Muscle of arm (tissue), 1 donor: ENCODE measurements at regions not wholly inside any gene's neighbourhood (a gene's known extent, or its start where the extent isn't known, plus 50 kb on each side); places are given as distances from the start of the nearest gene placed in this dataset.
A peak's percentile ranks its signal among the peaks of the same experiment; 100 is the strongest.

Experiments used
- DNase-seq: peaks from one replicate; pipeline ENCODE4 v3.0.0-alpha.2; 2013

GRCh38 chr9:116039893-116040292, 113.7 kb upstream of the PAPPA start:
- no peak for DNase-seq

DNA sequence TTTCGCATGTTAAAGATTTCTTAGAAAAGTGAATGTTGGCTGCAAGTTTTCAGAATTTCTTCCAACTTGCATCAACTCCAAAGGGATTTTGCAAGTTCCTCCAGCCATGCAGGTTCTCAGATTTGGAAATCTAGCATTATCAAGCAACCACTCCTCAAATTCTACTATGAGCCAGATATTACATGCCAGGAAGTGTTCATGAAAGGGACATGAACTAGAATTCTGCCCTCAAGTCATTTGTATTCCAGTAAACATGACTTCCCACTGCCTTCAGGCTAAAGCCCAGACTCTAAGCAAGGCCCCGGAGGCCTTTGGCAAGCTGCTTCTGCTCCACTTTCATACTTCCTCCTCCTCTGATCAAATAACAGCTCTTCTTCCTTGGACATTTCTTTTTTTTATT, 111.3 kb upstream of the PAPPA start:
- DNase-seq: no peak

DNA sequence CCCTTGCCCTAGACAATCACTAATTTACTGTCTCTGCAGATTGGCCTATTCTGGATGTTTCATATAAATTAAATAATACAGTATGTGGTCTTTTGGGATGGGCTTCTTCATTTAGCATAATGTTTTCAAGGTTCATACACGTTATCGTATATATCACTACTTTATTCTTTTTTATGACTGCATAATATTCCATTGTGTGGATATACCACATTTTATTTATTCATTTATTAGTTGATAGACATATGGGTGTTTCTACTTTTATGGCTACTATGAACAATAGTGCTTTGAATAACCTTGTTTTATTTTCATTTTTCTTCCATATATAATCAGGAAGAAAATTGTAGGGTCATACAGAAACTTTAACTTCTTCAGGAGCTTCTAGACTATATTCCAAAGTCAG, 108.5 kb upstream of the PAPPA start:
- DNase-seq: no peak

DNA sequence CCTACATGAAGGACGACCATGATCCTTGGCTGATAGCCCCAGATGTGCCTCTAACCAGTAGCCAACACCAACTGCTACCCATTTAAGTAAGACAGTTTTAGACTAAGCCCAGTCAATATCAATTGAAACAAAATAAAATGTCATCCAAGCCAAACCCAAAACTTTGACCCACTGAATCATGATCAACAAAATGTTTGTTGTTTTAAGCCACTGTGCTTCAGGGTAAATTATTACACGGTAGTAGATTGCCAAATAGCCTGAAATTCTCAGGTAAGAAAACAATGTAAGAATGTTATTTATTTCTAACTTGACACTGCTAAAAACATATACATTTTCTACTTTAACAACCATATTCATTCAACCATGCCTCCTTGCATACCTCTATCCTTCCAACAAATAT, 105.5 kb upstream of the PAPPA start:
- no peak for DNase-seq

DNA sequence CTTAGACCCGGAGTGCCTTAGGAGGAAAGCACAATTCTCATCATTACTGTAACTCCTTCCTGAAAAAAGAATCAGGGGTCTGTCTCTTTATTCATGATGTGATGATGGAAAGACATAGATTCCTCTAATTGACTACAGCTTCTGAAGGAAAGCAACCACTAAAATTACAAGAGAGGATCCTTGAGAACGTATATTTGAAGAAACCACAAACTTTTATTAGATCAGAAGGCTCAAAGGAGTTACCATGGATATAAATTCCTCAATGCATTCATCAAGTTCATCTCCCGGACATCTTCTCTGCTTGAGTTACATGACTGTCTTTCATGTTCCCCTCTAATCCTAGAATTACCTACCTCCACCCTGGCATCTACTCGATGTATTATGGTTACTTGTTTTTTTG, 104.1 kb upstream of the PAPPA start:
- no peak for DNase-seq

DNA sequence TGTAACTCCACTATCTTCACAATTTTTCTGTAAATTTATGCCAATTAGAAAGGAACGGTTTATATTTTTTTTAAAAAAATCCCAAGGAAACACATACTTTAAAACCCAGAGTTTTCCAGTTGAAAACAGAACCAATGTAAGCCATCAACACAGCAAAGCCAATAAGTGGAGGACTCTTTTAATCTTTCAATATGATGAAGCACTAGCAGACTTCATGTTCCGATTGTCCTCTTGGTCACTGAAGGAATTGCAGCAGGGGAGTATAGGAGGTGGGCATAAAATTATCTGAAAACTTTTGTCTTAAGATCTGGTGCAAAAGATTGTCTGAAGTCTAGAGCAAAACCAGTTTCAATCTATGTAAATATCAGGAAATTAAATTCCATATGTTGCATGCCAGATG, 102.1 kb upstream of the PAPPA start:
- no peak for DNase-seq

- no peak for DNase-seq
These were observed 98.1 kb upstream of the PAPPA start for GRCh38 chr9:116055536-116055935.

GRCh38 chr9:116057371-116057770, 96.2 kb upstream of the PAPPA start:
- no peak for DNase-seq

- no peak for DNase-seq
These were observed 95.2 kb upstream of the PAPPA start for GRCh38 chr9:116058421-116058820.

- no peak for DNase-seq
These were observed 94.1 kb upstream of the PAPPA start for GRCh38 chr9:116059466-116059865.

DNA sequence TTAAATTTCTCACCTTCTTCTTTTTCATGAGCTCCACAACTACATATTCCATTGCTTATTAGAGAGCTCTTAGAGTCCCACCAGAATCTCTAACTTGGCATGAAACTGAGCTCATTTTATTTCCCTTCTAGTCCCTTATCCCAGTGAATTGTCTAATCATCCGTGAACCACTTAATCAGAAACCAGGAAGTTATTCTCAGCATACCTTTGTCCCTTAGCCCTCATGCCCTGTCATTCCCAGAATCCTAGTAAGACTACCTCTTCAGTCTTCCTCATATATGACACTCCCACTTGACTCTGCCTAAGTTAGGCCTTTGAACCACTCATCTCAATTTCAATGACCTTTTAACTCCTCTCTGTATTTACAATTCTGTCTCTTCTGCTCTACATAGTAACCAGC, 93.0 kb upstream of the PAPPA start:
- no peak for DNase-seq

- DNase-seq: no peak
These were observed 91.9 kb upstream of the PAPPA start for GRCh38 chr9:116061546-116062205.

- DNase-seq: no peak
These were observed 91.4 kb upstream of the PAPPA start for GRCh38 chr9:116062206-116062550.

GRCh38 chr9:116064970-116065369, 88.6 kb upstream of the PAPPA start:
- DNase-seq: no peak

GRCh38 chr9:116066221-116066620, 87.4 kb upstream of the PAPPA start:
- no peak for DNase-seq

GRCh38 chr9:116067566-116067965, 86.0 kb upstream of the PAPPA start:
- no peak for DNase-seq

GRCh38 chr9:116070256-116070914, 83.2 kb upstream of the PAPPA start:
- no peak for DNase-seq

DNA sequence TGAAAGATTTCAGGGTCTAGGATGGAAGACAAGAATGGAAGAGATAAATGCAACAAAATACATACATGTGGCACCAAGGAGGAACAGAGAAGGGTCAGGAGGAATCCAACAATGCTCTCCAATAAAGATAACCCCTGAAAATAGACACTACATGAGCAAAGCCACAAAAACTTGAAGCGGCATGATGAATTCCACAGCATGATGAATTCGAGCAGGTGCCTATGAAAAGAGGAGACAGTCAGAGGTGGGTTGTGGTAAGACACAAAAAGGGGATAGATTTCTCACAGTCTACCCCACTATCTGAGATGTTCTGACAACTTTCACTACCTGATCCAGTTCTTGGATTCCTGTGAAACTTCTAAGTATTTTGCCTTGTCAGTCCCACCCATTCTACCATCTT, 81.5 kb upstream of the PAPPA start:
- no peak for DNase-seq

GRCh38 chr9:116073826-116074225, 79.8 kb upstream of the PAPPA start:
- DNase-seq: no peak

DNA sequence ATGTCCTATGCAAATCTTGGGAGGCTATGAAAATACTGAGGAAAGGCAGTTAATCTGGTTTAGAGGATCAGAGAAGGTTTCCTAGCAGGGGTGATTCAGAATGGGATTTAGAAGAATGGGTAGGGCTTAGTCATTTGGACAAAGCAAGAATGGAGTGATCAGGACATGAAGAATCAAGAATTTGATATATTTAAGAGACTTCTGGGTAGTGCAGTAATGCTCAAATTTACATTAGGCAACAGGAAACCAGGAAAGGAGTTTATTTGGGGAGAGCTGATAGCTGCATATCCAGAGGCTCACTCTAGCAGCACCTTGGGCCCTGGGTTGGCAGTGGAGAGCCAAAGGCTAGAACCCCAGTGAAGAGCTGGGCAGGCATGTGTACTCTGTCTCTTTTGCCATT, 78.9 kb upstream of the PAPPA start:
- no peak for DNase-seq

GRCh38 chr9:116075191-116075590, 78.4 kb upstream of the PAPPA start:
- no peak for DNase-seq

DNA sequence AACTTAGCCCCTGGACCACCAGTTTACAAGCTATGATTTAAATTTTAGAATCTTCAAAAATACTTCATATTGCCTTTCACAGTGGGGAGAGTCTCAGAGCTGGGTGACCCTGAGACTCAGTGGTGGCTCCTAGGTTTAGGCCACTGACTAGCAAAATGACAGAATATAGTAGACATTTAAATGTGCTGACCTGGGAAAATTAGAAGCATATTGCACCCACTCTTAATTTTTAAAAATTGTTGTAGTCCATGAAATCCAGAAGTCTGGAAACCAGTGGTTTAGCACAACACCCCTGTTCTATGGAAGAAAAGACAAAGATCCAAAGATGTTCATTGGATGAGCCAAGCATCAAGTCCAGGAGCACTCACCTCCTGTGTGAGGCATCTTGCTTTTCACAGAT, 75.0 kb upstream of the PAPPA start:
- no peak for DNase-seq

GRCh38 chr9:116080561-116080960, 73.0 kb upstream of the PAPPA start:
- DNase-seq: no peak

DNA sequence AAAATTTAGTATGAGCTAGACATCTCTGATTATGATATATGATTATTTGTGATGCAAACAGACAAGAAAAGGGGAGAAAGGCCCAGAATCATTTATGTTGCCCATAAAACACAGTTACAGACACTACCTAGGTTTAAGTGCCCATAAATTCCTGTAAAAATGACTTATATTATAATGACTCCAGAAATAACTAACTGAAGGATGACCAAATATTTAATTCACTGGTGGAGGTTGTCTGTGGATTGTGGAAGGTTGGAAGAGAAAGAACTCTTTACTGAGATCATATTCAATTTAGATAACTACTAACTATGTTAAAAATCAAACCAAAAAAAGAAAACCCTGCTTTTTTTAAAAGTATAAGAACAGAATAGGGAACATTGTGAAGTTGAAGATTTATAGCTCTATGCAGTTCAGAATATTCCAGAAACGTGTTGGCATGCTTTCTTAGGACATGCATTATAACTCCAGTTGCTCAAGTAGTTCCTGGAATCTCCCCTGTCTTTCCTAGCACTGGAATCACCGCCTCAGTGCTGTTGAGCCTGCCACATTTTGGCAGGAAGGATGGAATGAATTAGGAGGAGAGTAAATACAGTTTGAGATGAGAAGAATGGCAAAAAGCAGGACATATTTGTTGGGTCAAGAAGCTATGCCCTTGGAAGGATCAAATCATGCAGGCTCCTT, 72.0 kb upstream of the PAPPA start:
- DNase-seq: peak; percentile 31
